ENCODE measurements at regions not wholly inside any gene's neighbourhood (a gene's known extent, or its start where the extent isn't known, plus 50 kb on each side); places are given as distances from the start of the nearest gene placed in this dataset.

DNA sequence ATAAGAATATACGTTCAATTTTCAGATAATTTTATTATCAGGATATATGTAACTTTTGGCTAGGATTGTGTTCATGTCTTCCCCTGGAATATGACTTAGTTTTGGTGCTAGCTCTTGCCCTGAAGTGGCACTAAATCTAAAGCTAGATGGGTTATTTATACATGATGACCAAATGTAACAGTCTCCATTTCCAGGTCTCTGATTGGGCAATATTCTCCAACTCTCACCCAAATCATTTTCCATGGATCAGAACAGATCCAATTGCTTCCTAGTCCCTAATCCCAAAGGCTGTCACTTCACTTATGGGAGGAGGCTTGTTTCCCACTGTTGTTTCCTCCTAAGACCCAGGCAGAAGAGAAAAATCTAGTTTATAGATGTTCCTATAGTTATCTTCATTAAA, 274.6 kb upstream of the SLC16A7 start:
- no peak overlapping the region for H2AFZ ChIP-seq (ENCODE audit: low read length)
- no peaks in the 10 kb centered on the region for H3K27me3 ChIP-seq (replicated peaks; ENCODE audit: insufficient read depth, low read length)
- no peaks in the 10 kb centered on the region for H4K20me1 ChIP-seq (ENCODE audit: insufficient read depth, low read length)
- H3K36me3 ChIP-seq (replicated peaks; ENCODE audit: insufficient read depth, low read length), result no peaks in the 10 kb centered on the region
- no peaks in the 10 kb centered on the region for H3K79me2 ChIP-seq (ENCODE audit: low read length)
- H3F3A ChIP-seq (ENCODE audit: insufficient read depth, low read length), result no peaks in the 10 kb centered on the region
- no peak overlapping the region for H3K4me2 ChIP-seq (ENCODE audit: low read depth, low read length)
- H3K4me3 ChIP-seq (ENCODE audit: low read length), result no peak overlapping the region
- no peaks in the 10 kb centered on the region for H3K9me2 ChIP-seq (replicated peaks; ENCODE audit: insufficient read depth, low read length)
- H3K27ac ChIP-seq (ENCODE audit: low read length), result no peak overlapping the region
- H3K9ac ChIP-seq (ENCODE audit: low read length), result no peak overlapping the region
- no peak for DNase-seq
- H3K4me1 ChIP-seq (ENCODE audit: low read length), result no peaks in the 10 kb centered on the region
- H3K9me3 ChIP-seq (replicated peaks; ENCODE audit: insufficient read depth, low read length), result no peaks in the 10 kb centered on the region
- no peak for TF ChIP-seq EZH2 (optimal IDR thresholded peaks at IDR 0.05; ENCODE audit: low read depth, low read length)
- TF ChIP-seq, protein P1, sequence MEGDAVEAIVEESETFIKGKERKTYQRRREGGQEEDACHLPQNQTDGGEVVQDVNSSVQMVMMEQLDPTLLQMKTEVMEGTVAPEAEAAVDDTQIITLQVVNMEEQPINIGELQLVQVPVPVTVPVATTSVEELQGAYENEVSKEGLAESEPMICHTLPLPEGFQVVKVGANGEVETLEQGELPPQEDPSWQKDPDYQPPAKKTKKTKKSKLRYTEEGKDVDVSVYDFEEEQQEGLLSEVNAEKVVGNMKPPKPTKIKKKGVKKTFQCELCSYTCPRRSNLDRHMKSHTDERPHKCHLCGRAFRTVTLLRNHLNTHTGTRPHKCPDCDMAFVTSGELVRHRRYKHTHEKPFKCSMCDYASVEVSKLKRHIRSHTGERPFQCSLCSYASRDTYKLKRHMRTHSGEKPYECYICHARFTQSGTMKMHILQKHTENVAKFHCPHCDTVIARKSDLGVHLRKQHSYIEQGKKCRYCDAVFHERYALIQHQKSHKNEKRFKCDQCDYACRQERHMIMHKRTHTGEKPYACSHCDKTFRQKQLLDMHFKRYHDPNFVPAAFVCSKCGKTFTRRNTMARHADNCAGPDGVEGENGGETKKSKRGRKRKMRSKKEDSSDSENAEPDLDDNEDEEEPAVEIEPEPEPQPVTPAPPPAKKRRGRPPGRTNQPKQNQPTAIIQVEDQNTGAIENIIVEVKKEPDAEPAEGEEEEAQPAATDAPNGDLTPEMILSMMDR (IDR thresholded peaks at IDR 0.05; ENCODE audit: low read length), result no peak
- no peak for TF ChIP-seq EZH2phosphoT487 (IDR thresholded peaks at IDR 0.05; ENCODE audit: low read length)

DNA sequence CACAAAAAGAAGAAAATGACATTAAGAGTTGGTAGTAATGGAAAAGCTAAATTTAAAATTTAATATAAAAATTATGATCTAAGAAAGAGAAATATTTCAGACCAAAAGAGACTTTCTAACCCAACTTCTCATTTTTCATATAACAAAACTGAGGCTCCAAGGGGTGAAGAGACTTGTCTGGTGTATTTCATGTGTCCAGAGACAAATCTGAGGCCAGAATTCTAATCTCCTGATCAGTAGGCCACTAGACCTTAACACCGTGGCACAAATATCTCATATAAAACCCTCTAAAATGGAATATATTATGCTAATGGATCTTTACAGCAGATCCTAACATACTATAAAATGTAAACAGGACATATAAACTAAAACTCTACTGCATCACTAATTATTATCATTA, 275.7 kb upstream of the SLC16A7 start:
- no peak overlapping the region for H3K9ac ChIP-seq (ENCODE audit: low read length)
- no peaks in the 10 kb centered on the region for H3F3A ChIP-seq (ENCODE audit: insufficient read depth, low read length)
- no peaks in the 10 kb centered on the region for H4K20me1 ChIP-seq (ENCODE audit: insufficient read depth, low read length)
- H3K9me2 ChIP-seq (replicated peaks; ENCODE audit: insufficient read depth, low read length), result no peaks in the 10 kb centered on the region
- H2AFZ ChIP-seq (ENCODE audit: low read length), result no peak overlapping the region
- no peak for TF ChIP-seq EZH2 (optimal IDR thresholded peaks at IDR 0.05; ENCODE audit: low read depth, low read length)
- TF ChIP-seq, protein P1 (IDR thresholded peaks at IDR 0.05; ENCODE audit: low read length), result no peak
- TF ChIP-seq EZH2phosphoT487 (IDR thresholded peaks at IDR 0.05; ENCODE audit: low read length), result no peak
- H3K27ac ChIP-seq (ENCODE audit: low read length), result no peak overlapping the region
- no peaks in the 10 kb centered on the region for H3K9me3 ChIP-seq (replicated peaks; ENCODE audit: insufficient read depth, low read length)
- H3K36me3 ChIP-seq (replicated peaks; ENCODE audit: insufficient read depth, low read length), result no peaks in the 10 kb centered on the region
- no peaks in the 10 kb centered on the region for H3K4me1 ChIP-seq (ENCODE audit: low read length)
- H3K4me2 ChIP-seq (ENCODE audit: low read depth, low read length), result no peak overlapping the region
- no peak for DNase-seq
- no peak overlapping the region for H3K4me3 ChIP-seq (ENCODE audit: low read length)
- H3K79me2 ChIP-seq (ENCODE audit: low read length), result no peaks in the 10 kb centered on the region
- no peaks in the 10 kb centered on the region for H3K27me3 ChIP-seq (replicated peaks; ENCODE audit: insufficient read depth, low read length)

DNA sequence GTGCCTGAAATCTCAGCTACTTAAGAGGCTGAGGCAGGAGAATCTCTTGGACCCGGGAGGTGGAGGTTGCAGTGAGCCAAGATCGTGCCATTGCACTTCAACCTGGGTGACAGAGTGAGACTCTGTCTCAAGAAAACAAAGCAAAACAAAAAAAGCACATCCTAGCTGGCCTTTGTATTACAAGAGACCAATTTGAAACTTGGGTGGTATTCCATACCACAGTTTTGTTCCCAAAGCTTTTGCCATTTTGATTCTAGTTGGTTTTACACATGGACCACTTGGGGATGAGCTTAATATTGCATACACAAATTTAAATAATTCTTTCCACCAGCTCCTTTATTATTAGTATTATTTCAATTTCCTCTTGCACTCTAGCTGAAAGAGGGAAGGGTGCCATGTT, 276.9 kb upstream of the SLC16A7 start:
- Histone ChIP-seq H3F3A (ENCODE audit: insufficient read depth, low read length) (no peaks in the 10 kb centered on the region), H3K9me3 (replicated peaks; ENCODE audit: insufficient read depth, low read length) (no peaks in the 10 kb centered on the region), H4K20me1 (ENCODE audit: insufficient read depth, low read length) (no peaks in the 10 kb centered on the region), H3K27me3 (replicated peaks; ENCODE audit: insufficient read depth, low read length) (no peaks in the 10 kb centered on the region), H3K9me2 (replicated peaks; ENCODE audit: insufficient read depth, low read length) (no peaks in the 10 kb centered on the region), H3K27ac (ENCODE audit: low read length) (no peak overlapping the region), H3K4me1 (ENCODE audit: low read length) (no peaks in the 10 kb centered on the region), H3K4me3 (ENCODE audit: low read length) (no peak overlapping the region), H3K4me2 (ENCODE audit: low read depth, low read length) (no peak overlapping the region), H3K9ac (ENCODE audit: low read length) (no peak overlapping the region), H2AFZ (ENCODE audit: low read length) (no peak overlapping the region), H3K79me2 (ENCODE audit: low read length) (no peaks in the 10 kb centered on the region), H3K36me3 (replicated peaks; ENCODE audit: insufficient read depth, low read length) (no peaks in the 10 kb centered on the region)
- TF ChIP-seq, protein P1 (IDR thresholded peaks at IDR 0.05; ENCODE audit: low read length), result no peak
- TF ChIP-seq EZH2 (optimal IDR thresholded peaks at IDR 0.05; ENCODE audit: low read depth, low read length) (no peak), EZH2phosphoT487 (IDR thresholded peaks at IDR 0.05; ENCODE audit: low read length) (no peak)
- no peak for DNase-seq

Data from MM.1S (cell line).